Mesodermal cell (in vitro differentiated cells): ENCODE measurements at regions not wholly inside any gene's neighbourhood (a gene's known extent, or its start where the extent isn't known, plus 50 kb on each side); places are given as distances from the start of the nearest gene placed in this dataset.
"Not testable (repeated sequence)": the region's sequence is repeated elsewhere in the genome, so short reads cannot be mapped to it uniquely, and the experiment has no call there.

Experiments used
- H3K27ac ChIP-seq: 2 replicates; pipeline ENCODE4 v1.7.0; 2013; ENCODE audit warnings: mild to moderate bottlenecking, low read depth, low read length, moderate library complexity; ENCODE audit not compliant: severe bottlenecking
- H3K36me3 ChIP-seq: 2 replicates; pipeline ENCODE4 v1.7.1; 2013; ENCODE audit warnings: mild to moderate bottlenecking, low read length, moderate library complexity; ENCODE audit not compliant: control insufficient read depth, insufficient read depth
- H3K4me1 ChIP-seq: one replicate; pipeline ENCODE4 v1.7.1; 2013; ENCODE audit warnings: mild to moderate bottlenecking, low read length; ENCODE audit not compliant: insufficient read depth, control insufficient read depth, poor library complexity, severe bottlenecking
- H3K4me3 ChIP-seq: 2 replicates; pipeline ENCODE4 v1.7.0; 2013; ENCODE audit warnings: low read length, control low read depth, mild to moderate bottlenecking; ENCODE audit not compliant: insufficient read depth, poor library complexity, severe bottlenecking; ENCODE audit errors: extremely low read depth
- H3K9me3 ChIP-seq: 2 replicates; pipeline ENCODE4 v1.7.1; 2013; ENCODE audit warnings: mild to moderate bottlenecking, low read length, moderate library complexity; ENCODE audit not compliant: control insufficient read depth
- WGBS, 2 experiments: methylation state at CpG; one replicate each; pipeline ENCODE4 v1.1.5; 2013; ENCODE audit warnings: missing lambda C conversion rate in 2 of 2; ENCODE audit not compliant: insufficient coverage in 2 of 2; 5-methylcytosine and 5-hydroxymethylcytosine counted together

- Histone ChIP-seq H3K36me3 (no peaks in the 10 kb centered on the region), H3K4me3 (no peak overlapping the region), H3K9me3 (no peaks in the 10 kb centered on the region), H3K27ac (no peak overlapping the region), H3K4me1 (no peaks in the 10 kb centered on the region)
- 67 to 75% methylated on average over 2 of the region's 2 CpGs for WGBS, 2 experiments
Observed at GRCh38 chr7:24082826-24083225, 201.2 kb upstream of the NPY start.

DNA sequence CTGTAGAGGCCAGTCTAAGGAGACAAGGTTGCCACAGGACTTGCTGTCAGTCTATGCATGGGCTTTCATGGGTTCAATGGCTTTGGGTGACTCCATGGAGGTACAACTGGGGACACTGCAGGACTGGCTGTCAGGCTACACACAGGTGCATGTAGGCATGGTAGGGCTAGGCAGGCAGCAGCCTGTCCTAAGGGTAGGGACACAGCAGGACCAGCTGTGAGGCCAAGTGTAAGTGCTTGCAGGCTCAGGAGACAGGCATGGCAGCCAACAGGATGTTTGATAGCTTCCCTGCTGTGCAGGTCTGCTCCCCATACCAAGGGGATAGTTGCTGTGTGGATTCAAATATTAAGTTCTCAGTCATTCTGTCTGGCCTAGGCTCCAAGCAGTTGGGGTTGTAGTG, 181.0 kb upstream of the NPY start:
- H3K4me1 ChIP-seq, result no peaks in the 10 kb centered on the region
- no peaks in the 10 kb centered on the region for H3K36me3 ChIP-seq
- H3K9me3 ChIP-seq, result no peaks in the 10 kb centered on the region
- H3K27ac ChIP-seq, result no peak overlapping the region
- H3K4me3 ChIP-seq, result no peak overlapping the region

DNA sequence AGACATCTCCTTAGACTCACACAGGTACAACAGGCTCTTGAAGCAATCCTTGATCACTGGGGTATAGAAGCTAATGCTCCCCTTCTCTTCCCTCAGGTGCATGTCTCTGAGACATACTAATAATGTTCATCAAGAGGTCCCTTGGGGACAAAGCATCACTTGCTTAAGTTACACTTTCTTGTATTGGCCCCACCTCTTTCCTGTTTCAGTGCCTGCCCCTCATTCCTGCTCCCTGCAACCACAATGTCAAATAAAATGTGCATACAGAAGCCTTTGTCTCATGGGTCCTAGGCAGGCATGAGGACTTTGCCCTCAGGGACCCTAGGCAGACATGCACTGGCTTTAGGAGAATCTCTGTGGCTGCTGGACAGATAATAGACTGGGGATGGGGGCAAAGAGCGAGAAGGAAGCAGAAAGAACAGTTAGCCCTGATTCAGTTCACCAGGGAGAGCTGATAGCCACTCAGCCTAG, 175.0 kb upstream of the NPY start:
- no peaks in the 10 kb centered on the region for H3K9me3 ChIP-seq
- no peak overlapping the region for H3K4me3 ChIP-seq
- 92 to 100% methylated on average over 1 of the region's 1 CpG for WGBS, 2 experiments

GRCh38 chr7:24110056-24110455, 173.9 kb upstream of the NPY start:
- H3K4me3 ChIP-seq, result no peak overlapping the region
- H3K27ac ChIP-seq, result no peak overlapping the region
- H3K9me3 ChIP-seq, result no peaks in the 10 kb centered on the region
- H3K36me3 ChIP-seq, result no peaks in the 10 kb centered on the region
- WGBS, 2 experiments, result 81 to 91% methylated on average over 2 of the region's 2 CpGs
- H3K4me1 ChIP-seq, result no peaks in the 10 kb centered on the region

More for the DNA sequence above, 175.0 kb upstream of the NPY start:
- no peaks in the 10 kb centered on the region for H3K36me3 ChIP-seq
- no peak overlapping the region for H3K27ac ChIP-seq
- no peaks in the 10 kb centered on the region for H3K4me1 ChIP-seq

DNA sequence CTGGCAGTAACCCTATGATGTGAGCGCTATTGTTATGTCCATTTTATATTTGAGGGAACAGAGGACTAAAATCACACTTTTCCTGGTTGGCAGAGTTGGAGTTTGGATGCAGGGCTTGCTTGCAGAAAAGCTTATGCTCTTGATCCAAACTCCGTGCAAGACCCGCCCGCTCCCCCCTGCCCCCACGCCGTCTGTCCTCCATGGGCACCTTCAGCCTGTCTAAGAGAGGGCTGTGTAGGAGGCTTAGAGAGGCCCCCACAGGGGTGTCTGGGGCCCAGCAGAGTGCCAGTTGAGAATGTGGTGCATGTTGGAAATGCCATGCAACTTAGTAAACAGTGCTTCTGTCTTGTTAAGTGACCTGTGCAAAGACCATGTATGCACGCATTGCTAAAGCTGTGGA, 170.5 kb upstream of the NPY start:
- Histone ChIP-seq H3K36me3 (no peaks in the 10 kb centered on the region), H3K4me3 (no peak overlapping the region), H3K27ac (no peak overlapping the region), H3K9me3 (no peaks in the 10 kb centered on the region), H3K4me1 (no peaks in the 10 kb centered on the region)
- WGBS, 2 experiments, result 100% methylated on average over 2 to 6 of the region's 7 CpGs

- Histone ChIP-seq H3K4me1 (no peaks in the 10 kb centered on the region), H3K9me3 (no peaks in the 10 kb centered on the region), H3K27ac (no peak overlapping the region), H3K36me3 (no peaks in the 10 kb centered on the region), H3K4me3 (no peak overlapping the region)
- WGBS, 2 experiments, result 95 to 97% methylated on average over 2 to 3 of the region's 3 CpGs
Observed at GRCh38 chr7:24115661-24116060, 168.3 kb upstream of the NPY start.

DNA sequence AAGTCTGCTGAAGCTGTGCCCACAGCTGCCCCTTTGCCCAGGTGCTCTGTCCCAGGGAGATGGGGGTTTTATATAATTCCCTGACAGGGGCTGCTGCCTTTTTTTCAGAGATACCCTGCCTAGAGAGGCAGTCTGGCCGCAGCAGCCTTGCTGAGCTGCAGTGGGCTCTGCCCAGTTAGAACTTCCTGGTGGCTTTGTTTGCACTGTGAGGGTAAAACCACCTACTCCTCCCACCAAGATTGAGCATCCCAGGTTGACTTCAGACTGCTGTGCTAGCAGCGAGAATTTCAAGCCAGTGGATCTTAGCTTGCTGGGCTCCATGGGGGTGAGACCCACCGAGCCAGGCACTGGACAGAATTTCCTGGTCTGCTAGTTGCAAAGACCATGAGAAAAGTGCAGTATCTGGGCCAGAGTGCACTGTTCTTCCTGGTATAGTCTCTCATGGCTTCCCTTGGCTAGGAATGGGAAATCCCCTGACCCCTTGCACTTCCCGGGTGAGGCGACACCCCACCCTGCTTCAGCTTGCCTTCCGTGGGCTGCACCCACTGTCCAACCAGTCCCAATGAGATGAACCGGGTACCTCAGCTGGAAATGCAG, 166.0 kb upstream of the NPY start:
- H3K4me1 ChIP-seq, result not testable (repeated sequence)
- 88 to 91% methylated on average over 6 to 7 of the region's 7 CpGs for WGBS, 2 experiments

DNA sequence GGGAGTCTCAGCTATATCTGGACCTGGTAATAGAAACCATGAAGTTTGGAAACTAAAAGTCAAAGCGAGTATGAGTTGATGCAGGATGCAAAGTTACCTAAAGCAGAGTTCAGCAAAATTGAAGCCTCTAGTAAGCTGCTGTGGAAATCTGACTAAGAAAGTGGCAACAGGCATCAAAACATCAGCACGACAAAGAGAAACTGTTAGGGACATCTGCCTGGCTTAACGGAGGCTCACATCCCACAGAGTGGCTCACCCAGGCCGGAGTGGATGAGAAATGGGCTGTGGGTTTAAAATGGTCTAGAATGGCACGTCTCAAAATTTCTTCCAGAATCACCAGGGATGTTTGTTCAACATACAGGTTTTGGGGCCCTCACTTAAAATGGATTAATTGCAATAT, 164.1 kb upstream of the NPY start:
- 47 to 60% methylated on average over 3 of the region's 5 CpGs for WGBS, 2 experiments
- Histone ChIP-seq H3K9me3 (no peaks in the 10 kb centered on the region), H3K27ac (no peak overlapping the region), H3K4me3 (no peak overlapping the region), H3K36me3 (no peaks in the 10 kb centered on the region), H3K4me1 (no peaks in the 10 kb centered on the region)

More for the DNA sequence above, 166.0 kb upstream of the NPY start:
- H3K9me3 ChIP-seq, H3K27ac ChIP-seq, H3K4me3 ChIP-seq, H3K36me3 ChIP-seq: not testable (repeated sequence)

DNA sequence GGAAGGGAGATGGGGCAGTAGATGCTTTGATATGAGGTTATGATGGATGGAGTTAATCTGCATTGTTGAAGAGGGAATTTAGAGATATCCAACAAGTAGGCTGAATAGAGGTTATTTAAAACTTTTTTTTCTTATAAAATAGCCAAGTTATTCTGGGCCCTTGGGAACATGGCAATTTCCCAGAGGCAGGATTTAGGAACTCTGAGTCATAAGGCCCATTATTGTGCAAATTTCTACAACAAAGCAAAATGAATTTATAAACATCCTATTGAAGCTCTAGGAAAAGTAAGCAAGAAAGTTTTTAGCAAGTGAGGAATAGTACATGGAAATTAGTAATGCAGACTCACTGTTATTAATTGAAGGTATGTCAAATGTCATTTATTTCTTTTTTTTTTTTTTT, 160.9 kb upstream of the NPY start:
- no peaks in the 10 kb centered on the region for H3K36me3 ChIP-seq
- H3K27ac ChIP-seq, result no peak overlapping the region
- H3K4me1 ChIP-seq, result no peaks in the 10 kb centered on the region
- no peaks in the 10 kb centered on the region for H3K9me3 ChIP-seq
- no peak overlapping the region for H3K4me3 ChIP-seq

DNA sequence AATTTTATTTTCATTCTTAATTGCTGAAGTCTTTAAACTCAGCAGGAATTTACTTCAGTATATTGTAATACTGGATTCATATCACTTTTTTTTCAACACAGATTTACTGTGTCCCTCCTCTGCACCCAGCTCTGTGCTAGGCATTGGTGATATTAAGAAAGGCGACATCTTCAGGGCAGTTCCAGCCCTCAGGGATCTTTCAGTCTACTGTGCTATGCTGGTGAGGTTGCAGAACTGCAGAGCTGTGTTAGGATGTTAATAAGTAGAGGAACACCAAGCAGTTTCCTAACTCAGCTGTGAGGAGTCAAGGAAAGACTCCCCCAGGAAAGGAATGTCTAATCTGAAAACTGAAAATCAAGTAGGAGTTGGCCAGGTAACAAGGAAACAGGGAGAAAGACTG, 158.2 kb upstream of the NPY start:
- 100% methylated on average over 1 of the region's 1 CpG; no CpG with 5 or more reads in 1 of the 2 experiments for WGBS, 2 experiments
- Histone ChIP-seq H3K36me3 (no peaks in the 10 kb centered on the region), H3K4me1 (no peaks in the 10 kb centered on the region), H3K9me3 (no peaks in the 10 kb centered on the region), H3K4me3 (no peak overlapping the region), H3K27ac (no peak overlapping the region)

DNA sequence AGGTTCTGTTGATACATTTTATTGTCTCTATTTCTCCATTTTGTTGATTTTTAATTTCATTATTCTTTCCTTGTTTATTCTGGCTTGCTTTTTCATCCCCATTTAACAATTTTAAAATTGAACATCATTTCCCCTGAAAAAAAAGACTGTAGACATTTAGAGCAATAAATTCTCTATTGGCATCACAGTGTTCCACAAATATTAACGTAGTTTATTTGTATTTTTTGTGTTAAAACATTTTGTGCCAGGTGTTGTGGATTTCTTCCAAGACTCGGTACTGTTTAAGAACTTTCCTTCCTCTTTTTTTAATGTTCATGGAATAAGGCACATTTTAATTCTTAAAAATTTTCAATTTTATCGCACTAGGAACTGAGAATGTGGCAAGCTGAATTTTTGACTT, 156.1 kb upstream of the NPY start:
- no peaks in the 10 kb centered on the region for H3K4me1 ChIP-seq
- no peaks in the 10 kb centered on the region for H3K36me3 ChIP-seq
- no peak overlapping the region for H3K27ac ChIP-seq
- WGBS, 2 experiments, result no CpG with 5 or more reads among the region's 3 CpGs
- no peak overlapping the region for H3K4me3 ChIP-seq
- H3K9me3 ChIP-seq, result no peaks in the 10 kb centered on the region
